Gastrocnemius medialis (tissue), 4 donors: ENCODE measurements at regions not wholly inside any gene's neighbourhood (a gene's known extent, or its start where the extent isn't known, plus 50 kb on each side); places are given as distances from the start of the nearest gene placed in this dataset.

Experiments
- ATAC-seq, 2 donors: fragments of 150-250 bp; one replicate each; pipeline ENCODE4 v1.9.1; 2016
- DNase-seq, 2 donors: peaks; one replicate each; pipeline ENCODE4 v3.0.0-alpha.2; 2019
- H3K27ac ChIP-seq, 4 donors: fragments of 200-600 bp; sonication (generic); 1 replicate in 1 of 4; 2 replicates in 3 of 4; pipeline ENCODE4 v1.5.1; 2016 to 2018; ENCODE audit warnings: mild to moderate bottlenecking in 2 of 4, moderate library complexity in 1 of 4
- H3K27me3 ChIP-seq, 3 donors: fragments of 200-600 bp; sonication (generic) in 2 of 3; 1 replicate in 1 of 3; 2 replicates in 2 of 3; pipeline versions ENCODE4 v1.5.1 to v1.6.0; 2016 to 2019; ENCODE audit warnings: mild to moderate bottlenecking in 1 of 3, moderate library complexity in 1 of 3
- H3K36me3 ChIP-seq, 2 donors: fragments of 200-600 bp; sonication (generic) in 1 of 2; one replicate each; pipeline ENCODE4 v1.5.1; 2017 to 2018
- H3K4me1 ChIP-seq, 2 donors: fragments of 200-600 bp; sonication (generic) in 1 of 2; one replicate each; pipeline ENCODE4 v1.5.1; 2016 to 2017; ENCODE audit warnings: mild to moderate bottlenecking in 2 of 2
- H3K4me3 ChIP-seq, 4 donors: fragments of 200-600 bp; sonication (generic) in 3 of 4; 1 replicate in 1 of 4; 2 replicates in 3 of 4; pipeline ENCODE4 v1.5.1; 2016 to 2019; ENCODE audit warnings: mild to moderate bottlenecking in 2 of 4
- H3K9me3 ChIP-seq, 3 donors: fragments of 200-600 bp; sonication (generic) in 2 of 3; 1 replicate in 1 of 3; 2 replicates in 2 of 3; pipeline ENCODE4 v1.5.1; 2016 to 2019
- CTCF ChIP-seq, 5 experiments: fragments of 450-650 bp in 3 of 5; fragments of 200-600 bp in 2 of 5; sonication (generic) in 2 of 5; IDR thresholded peaks in 4 of 5; conservative IDR thresholded peaks in 1 of 5; 1 replicate in 4 of 5; 2 replicates in 1 of 5; pipeline ENCODE4 v1.5.1; 2016 to 2019; ENCODE audit warnings: antibody characterized with exemption in 5 of 5, mild to moderate bottlenecking in 3 of 5, moderate library complexity in 3 of 5
- POLR2A ChIP-seq, 2 donors: fragments of 450-650 bp; IDR thresholded peaks; one replicate each; pipeline ENCODE4 v1.6.1; 2017; ENCODE audit warnings: antibody characterized with exemption in 2 of 2, mild to moderate bottlenecking in 2 of 2, moderate library complexity in 2 of 2
- in situ Hi-C, 4 donors: fragments of 200-750 bp; cut with MboI; loops; one replicate each; pipeline versions ENCODE4 v1.15.0 to v1.8.0; 2017; ENCODE audit warnings: low sequenced_read_pairs in 4 of 4
- intact Hi-C: fragments of 100-400 bp; cut with DNase I; formaldehyde crosslinking; loops from one replicate; pipeline ENCODE4 v1.15.1; 2023; ENCODE audit warnings: low total_unique reads

GRCh38 chrX:121858867-121859647 is 811.6 kb downstream of the GLUD2 start:
- H3K4me1 ChIP-seq, result no peaks in the 10 kb centered on the region
- H3K27ac ChIP-seq, result no peak overlapping the region
- no peaks in the 10 kb centered on the region for H3K27me3 ChIP-seq
- no peak overlapping the region for H3K4me3 ChIP-seq
- DNase-seq, result no peak
- no peaks in the 10 kb centered on the region for H3K36me3 ChIP-seq
- in situ Hi-C loops, result no loop called here
- intact Hi-C loops, result no loop called here
- ATAC-seq, result no peak
- H3K9me3 ChIP-seq, result no peaks in the 10 kb centered on the region
- TF ChIP-seq CTCF (IDR thresholded peaks at IDR 0.05 in 4 of 5, conservative IDR thresholded peaks at IDR 0.05 in 1 of 5) (no peak), POLR2A (IDR thresholded peaks at IDR 0.05) (no peak)

- no peaks in the 10 kb centered on the region for H3K9me3 ChIP-seq
- TF ChIP-seq CTCF (IDR thresholded peaks at IDR 0.05 in 4 of 5, conservative IDR thresholded peaks at IDR 0.05 in 1 of 5) (no peak), POLR2A (IDR thresholded peaks at IDR 0.05) (no peak)
- intact Hi-C loops (no loop called here), in situ Hi-C loops (no loop called here)
- no peaks in the 10 kb centered on the region for H3K4me1 ChIP-seq
- no peaks in the 10 kb centered on the region for H3K36me3 ChIP-seq
- H3K27ac ChIP-seq, result no peak overlapping the region
- ATAC-seq (no peak), DNase-seq (no peak)
- H3K4me3 ChIP-seq, result no peak overlapping the region
- no peaks in the 10 kb centered on the region for H3K27me3 ChIP-seq
Measured at GRCh38 chrX:121863976-121864375, 816.6 kb downstream of the GLUD2 start.

GRCh38 chrX:121864561-121864960 is 817.2 kb downstream of the GLUD2 start:
- intact Hi-C loops, result no loop called here
- in situ Hi-C loops, result no loop called here
- Histone ChIP-seq H3K9me3 (no peaks in the 10 kb centered on the region), H3K27ac (no peak overlapping the region), H3K4me1 (no peaks in the 10 kb centered on the region), H3K36me3 (no peaks in the 10 kb centered on the region), H3K27me3 (no peaks in the 10 kb centered on the region), H3K4me3 (no peak overlapping the region)
- TF ChIP-seq POLR2A (IDR thresholded peaks at IDR 0.05), result no peak
- TF ChIP-seq CTCF (IDR thresholded peaks at IDR 0.05 in 4 of 5, conservative IDR thresholded peaks at IDR 0.05 in 1 of 5), result no peak
- no peak for DNase-seq
- ATAC-seq, result no peak

GRCh38 chrX:121869876-121870477 is 822.6 kb downstream of the GLUD2 start:
- TF ChIP-seq POLR2A (IDR thresholded peaks at IDR 0.05) (no peak), CTCF (IDR thresholded peaks at IDR 0.05 in 4 of 5, conservative IDR thresholded peaks at IDR 0.05 in 1 of 5) (no peak)
- in situ Hi-C loops, result no loop called here
- Histone ChIP-seq H3K27ac (no peak overlapping the region), H3K36me3 (no peaks in the 10 kb centered on the region), H3K4me1 (no peaks in the 10 kb centered on the region), H3K4me3 (no peak overlapping the region), H3K9me3 (no peaks in the 10 kb centered on the region), H3K27me3 (no peaks in the 10 kb centered on the region)
- intact Hi-C loops, result no loop called here
- DNase-seq (no peak), ATAC-seq (no peak)
